NCI-H1930 (cell line): ENCODE measurements at regions not wholly inside any gene's neighbourhood (a gene's known extent, or its start where the extent isn't known, plus 50 kb on each side); places are given as distances from the start of the nearest gene placed in this dataset.
A peak's percentile ranks its signal among the peaks of the same experiment; 100 is the strongest.
"Not testable (repeated sequence)": the region's sequence is repeated elsewhere in the genome, so short reads cannot be mapped to it uniquely, and the experiment has no call there.

Experiments
- DNase-seq, 2 experiments: peaks; one replicate each; lab custom pipeline; 2025; lab: John Stamatoyannopoulos, UW

- DNase-seq = no peak
These were observed 372.9 kb downstream of the NKX6-1 start for GRCh38 chr4:84126061-84126787.

- peak in 1 of 2 experiments; percentile 14 for DNase-seq
These were observed 389.1 kb downstream of the NKX6-1 start for GRCh38 chr4:84110040-84110439.

- not testable (repeated sequence) for DNase-seq
These were observed 397.2 kb downstream of the NKX6-1 start for GRCh38 chr4:84101653-84102625.

GRCh38 chr4:84100071-84100470 is 399.0 kb downstream of the NKX6-1 start:
- DNase-seq = no peak

GRCh38 chr4:84099599-84099998 is 399.5 kb downstream of the NKX6-1 start:
- no peak for DNase-seq

- no peak for DNase-seq
These were observed 407.8 kb downstream of the NKX6-1 start for GRCh38 chr4:84091266-84091665.

GRCh38 chr4:84089652-84090437 is 409.2 kb downstream of the NKX6-1 start:
- no peak for DNase-seq

- DNase-seq = no peak
These were observed 413.1 kb downstream of the NKX6-1 start for GRCh38 chr4:84085986-84086385.

GRCh38 chr4:84070289-84070688 is 428.8 kb downstream of the NKX6-1 start:
- DNase-seq = no peak

GRCh38 chr4:84063619-84064018 is 435.5 kb downstream of the NKX6-1 start:
- DNase-seq = no peak

GRCh38 chr4:84058201-84058600 is 440.9 kb downstream of the NKX6-1 start:
- no peak for DNase-seq

GRCh38 chr4:84051639-84052038 is 447.5 kb downstream of the NKX6-1 start:
- DNase-seq = peak; percentile 22 to 41

GRCh38 chr4:84051089-84051488 is 448.0 kb downstream of the NKX6-1 start:
- peak in 1 of 2 experiments; percentile 7 for DNase-seq

- DNase-seq = no peak
These were observed 449.1 kb downstream of the NKX6-1 start for GRCh38 chr4:84050015-84050414.

GRCh38 chr4:84046551-84046950 is 452.5 kb downstream of the NKX6-1 start:
- no peak for DNase-seq

- no peak for DNase-seq
These were observed 457.7 kb downstream of the NKX6-1 start for GRCh38 chr4:84041426-84041825.

- no peak for DNase-seq
These were observed 463.5 kb downstream of the NKX6-1 start for GRCh38 chr4:84035568-84035967.

- DNase-seq = no peak
These were observed 466.7 kb downstream of the NKX6-1 start for GRCh38 chr4:84032372-84032771.

GRCh38 chr4:84031401-84031800 is 467.7 kb downstream of the NKX6-1 start:
- no peak for DNase-seq

- no peak for DNase-seq
These were observed 470.8 kb downstream of the NKX6-1 start for GRCh38 chr4:84028340-84028739.

- no peak for DNase-seq
These were observed 474.7 kb downstream of the NKX6-1 start for GRCh38 chr4:84024405-84024804.

GRCh38 chr4:84022564-84022963 is 476.5 kb downstream of the NKX6-1 start:
- no peak for DNase-seq
